ENCODE measurements at regions not wholly inside any gene's neighbourhood (a gene's known extent, or its start where the extent isn't known, plus 50 kb on each side); places are given as distances from the start of the nearest gene placed in this dataset.
"Not testable (repeated sequence)": the region's sequence is repeated elsewhere in the genome, so short reads cannot be mapped to it uniquely, and the experiment has no call there.

DNA sequence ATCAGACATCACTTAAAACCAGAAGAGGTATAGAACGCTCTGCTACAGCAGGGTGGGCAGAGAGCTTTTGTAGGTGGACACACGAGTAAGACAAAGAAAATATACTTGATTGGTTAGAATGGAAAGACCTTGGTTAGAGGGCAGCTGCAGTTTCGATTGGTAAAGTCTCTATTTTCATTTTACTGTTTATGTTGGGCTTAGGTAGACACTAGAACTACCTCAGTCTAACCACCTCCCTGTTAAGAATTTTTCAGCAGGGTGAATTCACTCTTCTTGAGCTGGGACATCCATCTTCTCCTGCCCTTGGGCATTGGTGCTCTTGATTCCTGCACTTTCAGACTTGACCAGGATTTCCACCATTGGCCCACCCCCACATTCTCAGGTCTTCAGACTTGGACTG lies 116.3 kb downstream of the BASP1 start:
- DNase-seq (ENCODE audit: extremely low spot score, unreplicated experiment), result no peak
- Mint-ChIP-seq H3K4me1 (ENCODE audit: unreplicated experiment) (peaks cover 15% of the 10 kb centered on the region), H3K4me3 (ENCODE audit: unreplicated experiment) (no peak overlapping the region), H3K36me3 (ENCODE audit: unreplicated experiment) (peaks cover 3% of the 10 kb centered on the region), H3K27me3 (ENCODE audit: unreplicated experiment) (no peaks in the 10 kb centered on the region), H3K9me3 (ENCODE audit: unreplicated experiment) (peaks cover 18% of the 10 kb centered on the region), H3K27ac (ENCODE audit: unreplicated experiment) (no peak overlapping the region)
- TF ChIP-seq CTCF (IDR thresholded peaks at IDR 0.05), result no peak

DNA sequence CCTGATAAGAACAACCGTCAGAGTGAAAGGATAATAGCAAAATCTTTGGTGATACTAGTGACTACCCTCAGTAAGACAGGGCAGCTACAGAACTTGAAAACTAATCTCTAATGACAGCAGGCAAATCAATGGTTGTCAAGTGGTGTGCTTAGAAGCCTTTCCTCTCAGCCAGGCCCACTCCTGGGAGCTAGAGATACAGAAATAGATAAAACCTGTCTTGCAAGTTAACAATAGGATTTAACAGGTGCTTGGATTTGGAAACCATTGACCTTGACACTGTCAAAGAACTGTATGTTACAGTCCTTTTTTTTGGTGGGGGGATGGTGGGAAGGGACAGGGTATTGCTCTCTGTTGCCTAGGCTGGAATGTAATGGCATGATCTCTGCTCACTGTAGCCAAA lies 118.6 kb downstream of the BASP1 start:
- H3K4me1 Mint-ChIP-seq (ENCODE audit: unreplicated experiment), result peaks cover 20% of the 10 kb centered on the region
- TF ChIP-seq CTCF (IDR thresholded peaks at IDR 0.05), result no peak
- peaks cover 21% of the 10 kb centered on the region for H3K9me3 Mint-ChIP-seq (ENCODE audit: unreplicated experiment)
- no peak for DNase-seq (ENCODE audit: extremely low spot score, unreplicated experiment)
- H3K27ac Mint-ChIP-seq (ENCODE audit: unreplicated experiment), result no peak overlapping the region
- H3K4me3 Mint-ChIP-seq (ENCODE audit: unreplicated experiment), result no peak overlapping the region
- H3K36me3 Mint-ChIP-seq (ENCODE audit: unreplicated experiment), result peaks cover 3% of the 10 kb centered on the region
- H3K27me3 Mint-ChIP-seq (ENCODE audit: unreplicated experiment), result no peaks in the 10 kb centered on the region

DNA sequence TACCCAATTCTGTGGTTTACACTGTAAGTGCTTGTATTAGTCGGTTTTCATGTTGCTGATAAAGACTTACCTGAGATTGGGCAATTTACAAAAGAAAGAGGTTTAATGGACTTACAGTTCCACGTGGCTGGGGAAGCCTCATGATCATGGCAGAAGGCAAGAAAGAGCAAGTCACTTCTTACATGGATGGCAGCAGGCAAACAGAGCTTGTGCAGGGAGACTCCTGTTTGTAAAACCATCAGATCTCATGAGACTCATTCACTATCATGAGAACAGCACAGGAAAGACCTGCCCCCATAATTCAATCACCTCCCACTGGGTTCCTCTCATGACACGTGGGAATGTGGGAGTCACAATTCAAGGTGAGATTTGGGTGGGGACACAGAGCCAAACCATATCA lies 119.3 kb downstream of the BASP1 start:
- not testable (repeated sequence) for H3K27ac Mint-ChIP-seq (ENCODE audit: unreplicated experiment); H3K36me3 Mint-ChIP-seq (ENCODE audit: unreplicated experiment); H3K4me3 Mint-ChIP-seq (ENCODE audit: unreplicated experiment); H3K27me3 Mint-ChIP-seq (ENCODE audit: unreplicated experiment); DNase-seq (ENCODE audit: extremely low spot score, unreplicated experiment)
- Mint-ChIP-seq H3K4me1 (ENCODE audit: unreplicated experiment) (peaks cover 19% of the 10 kb centered on the region), H3K9me3 (ENCODE audit: unreplicated experiment) (peaks cover 21% of the 10 kb centered on the region)

GRCh38 chr5:17339841-17340240 lies 122.4 kb downstream of the BASP1 start:
- peaks cover 3% of the 10 kb centered on the region for H3K36me3 Mint-ChIP-seq (ENCODE audit: unreplicated experiment)
- H3K27ac Mint-ChIP-seq (ENCODE audit: unreplicated experiment), result no peak overlapping the region
- TF ChIP-seq CTCF (IDR thresholded peaks at IDR 0.05), result no peak
- no peak overlapping the region for H3K4me3 Mint-ChIP-seq (ENCODE audit: unreplicated experiment)
- H3K4me1 Mint-ChIP-seq (ENCODE audit: unreplicated experiment), result peaks cover 18% of the 10 kb centered on the region
- H3K27me3 Mint-ChIP-seq (ENCODE audit: unreplicated experiment), result no peaks in the 10 kb centered on the region
- no peak for DNase-seq (ENCODE audit: extremely low spot score, unreplicated experiment)
- H3K9me3 Mint-ChIP-seq (ENCODE audit: unreplicated experiment), result peaks cover 17% of the 10 kb centered on the region

GRCh38 chr5:17340379-17340778 lies 122.9 kb downstream of the BASP1 start:
- peaks cover 3% of the 10 kb centered on the region for H3K36me3 Mint-ChIP-seq (ENCODE audit: unreplicated experiment)
- TF ChIP-seq CTCF (IDR thresholded peaks at IDR 0.05), result no peak

DNA sequence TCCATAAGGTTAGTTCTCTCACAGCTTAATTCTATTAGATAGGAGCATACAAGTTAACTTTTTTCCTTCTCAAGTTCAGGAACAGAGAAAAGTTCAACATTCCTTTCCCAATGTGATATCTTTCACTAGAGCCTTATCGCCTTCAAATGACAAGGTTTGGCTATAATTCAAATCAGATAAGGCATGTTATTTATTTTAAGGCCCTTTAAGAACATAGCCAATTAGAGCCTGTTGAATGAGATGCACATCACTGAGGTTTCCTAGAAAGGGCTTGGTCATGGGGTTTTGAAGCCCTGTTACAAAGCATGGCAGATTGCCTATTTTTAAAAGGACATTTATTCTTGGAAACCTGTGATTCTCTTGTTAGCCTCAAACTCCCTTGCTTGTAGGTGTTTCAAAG lies 123.4 kb downstream of the BASP1 start:
- Mint-ChIP-seq H3K4me1 (ENCODE audit: unreplicated experiment) (peaks cover 19% of the 10 kb centered on the region), H3K9me3 (ENCODE audit: unreplicated experiment) (peaks cover 17% of the 10 kb centered on the region), H3K27me3 (ENCODE audit: unreplicated experiment) (no peaks in the 10 kb centered on the region), H3K36me3 (ENCODE audit: unreplicated experiment) (peaks cover 3% of the 10 kb centered on the region), H3K4me3 (ENCODE audit: unreplicated experiment) (no peak overlapping the region), H3K27ac (ENCODE audit: unreplicated experiment) (no peak overlapping the region)
- no peak for DNase-seq (ENCODE audit: extremely low spot score, unreplicated experiment)
- TF ChIP-seq CTCF (IDR thresholded peaks at IDR 0.05), result no peak

More at GRCh38 chr5:17340379-17340778, 122.9 kb downstream of the BASP1 start:
- Mint-ChIP-seq H3K4me3 (ENCODE audit: unreplicated experiment) (no peak overlapping the region), H3K4me1 (ENCODE audit: unreplicated experiment) (peaks cover 19% of the 10 kb centered on the region), H3K27ac (ENCODE audit: unreplicated experiment) (no peak overlapping the region), H3K27me3 (ENCODE audit: unreplicated experiment) (no peaks in the 10 kb centered on the region), H3K9me3 (ENCODE audit: unreplicated experiment) (peaks cover 17% of the 10 kb centered on the region)
- no peak for DNase-seq (ENCODE audit: extremely low spot score, unreplicated experiment)
